DMS153 treated with DMSO at 0.1 percent for 48 hours (cell line): ENCODE measurements at regions not wholly inside any gene's neighbourhood (a gene's known extent, or its start where the extent isn't known, plus 50 kb on each side); places are given as distances from the start of the nearest gene placed in this dataset.

Experiments
- DNase-seq: peaks from one replicate; lab custom pipeline; 2025; ENCODE audit not compliant: unreplicated experiment; lab: John Stamatoyannopoulos, UW

GRCh38 chrX:39167791-39168190 lies 366.5 kb downstream of the MID1IP1 start:
- no peak for DNase-seq

DNA sequence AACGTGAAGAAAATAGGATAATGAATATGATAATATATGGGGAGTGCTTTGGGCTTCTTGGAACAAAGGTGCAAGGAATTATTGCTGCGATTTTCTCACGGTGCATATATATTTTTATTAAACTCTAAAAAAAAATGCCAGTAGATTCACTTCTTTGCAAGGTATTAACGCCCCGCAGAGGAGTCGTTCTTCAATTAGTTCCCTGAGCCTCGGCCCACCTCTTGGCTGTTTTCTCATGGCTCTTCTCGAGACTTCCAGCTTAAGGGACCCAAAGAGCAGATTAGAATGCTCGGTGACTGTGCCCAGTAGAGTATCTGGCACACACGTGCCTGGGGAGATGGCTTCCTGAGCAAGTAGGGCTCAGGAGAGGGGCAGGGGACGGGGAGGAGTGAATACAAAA lies 367.4 kb downstream of the MID1IP1 start:
- DNase-seq = no peak

- DNase-seq = no peak
Measured at GRCh38 chrX:39169976-39170375, 368.7 kb downstream of the MID1IP1 start.

- DNase-seq = no peak
Measured at GRCh38 chrX:39170464-39170863, 369.2 kb downstream of the MID1IP1 start.

DNA sequence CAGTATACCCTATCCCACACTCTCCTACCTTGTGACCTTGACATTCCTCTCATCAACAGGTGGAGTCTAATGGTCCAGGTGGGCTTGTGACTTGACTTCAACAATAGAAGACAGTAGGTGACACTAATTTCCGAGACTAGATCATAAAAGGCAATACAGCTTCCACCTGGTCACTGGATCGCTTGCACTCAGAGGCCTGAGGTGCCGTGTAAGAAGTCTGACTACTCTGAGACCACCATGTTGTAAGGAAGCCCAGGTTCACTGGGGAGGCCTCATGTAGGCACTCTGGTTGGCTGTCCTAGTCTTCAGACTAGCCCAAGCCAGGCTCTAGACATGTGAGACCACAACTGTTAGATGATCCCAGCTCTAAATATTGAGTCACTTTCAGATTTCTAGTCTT lies 370.4 kb downstream of the MID1IP1 start:
- no peak for DNase-seq

DNA sequence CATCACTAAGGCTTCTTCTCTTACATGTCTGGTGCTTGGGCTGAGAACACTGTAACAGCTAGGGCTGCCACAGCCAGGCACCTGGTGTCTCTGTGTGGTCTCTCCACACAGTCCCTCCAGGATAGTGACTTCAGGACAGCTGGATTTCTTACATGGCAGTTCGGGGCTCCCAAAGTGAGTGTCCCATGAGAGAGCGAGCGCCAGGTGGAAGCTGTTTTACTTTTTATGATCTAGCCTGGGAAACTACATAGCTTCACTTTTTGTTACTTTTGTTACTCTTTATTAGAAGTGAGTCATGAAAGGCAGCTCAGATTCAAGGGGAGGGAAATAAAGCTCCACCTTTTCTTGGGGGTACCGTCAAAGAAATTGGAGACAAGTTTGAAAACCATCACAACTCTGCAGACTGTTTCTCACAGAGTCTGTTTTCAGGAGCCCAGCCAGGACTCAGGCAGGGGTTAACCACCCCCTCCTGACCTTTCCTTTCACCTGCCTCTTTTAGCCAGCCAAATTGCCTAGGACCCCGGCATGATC lies 373.0 kb downstream of the MID1IP1 start:
- no peak for DNase-seq

DNA sequence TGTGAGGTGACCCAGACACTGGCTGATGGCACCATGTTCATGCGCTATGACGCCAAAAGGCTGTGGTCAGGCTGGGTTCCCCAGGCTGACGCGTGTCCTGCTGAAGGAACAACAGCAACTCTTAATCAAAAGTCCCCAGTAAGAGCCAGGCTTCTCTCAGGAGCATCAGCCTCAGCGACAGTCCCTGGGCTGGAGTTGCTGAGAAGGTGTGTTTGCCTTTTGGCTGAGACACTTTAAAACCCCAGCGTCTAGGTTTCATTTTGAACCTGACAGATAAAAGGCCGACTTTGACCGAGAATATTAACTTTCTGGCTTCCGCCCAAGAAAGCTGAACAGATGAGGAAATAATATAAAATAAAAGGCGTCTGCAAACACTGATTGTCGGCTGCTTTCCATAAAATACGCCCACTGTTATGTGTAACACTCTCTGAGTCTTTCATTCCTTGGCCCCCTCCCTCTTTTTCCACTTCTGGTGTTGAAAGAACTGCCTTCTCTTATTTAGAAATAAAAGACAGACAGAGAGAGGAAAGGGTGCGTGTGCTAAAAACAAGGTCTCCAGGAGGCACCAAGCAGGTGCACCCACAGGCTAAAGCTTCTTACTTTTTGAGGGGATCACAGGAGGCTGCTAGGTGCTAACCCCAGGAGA lies 373.6 kb downstream of the MID1IP1 start:
- no peak for DNase-seq

- DNase-seq = no peak
Measured at GRCh38 chrX:39175418-39176057, 374.3 kb downstream of the MID1IP1 start.

DNA sequence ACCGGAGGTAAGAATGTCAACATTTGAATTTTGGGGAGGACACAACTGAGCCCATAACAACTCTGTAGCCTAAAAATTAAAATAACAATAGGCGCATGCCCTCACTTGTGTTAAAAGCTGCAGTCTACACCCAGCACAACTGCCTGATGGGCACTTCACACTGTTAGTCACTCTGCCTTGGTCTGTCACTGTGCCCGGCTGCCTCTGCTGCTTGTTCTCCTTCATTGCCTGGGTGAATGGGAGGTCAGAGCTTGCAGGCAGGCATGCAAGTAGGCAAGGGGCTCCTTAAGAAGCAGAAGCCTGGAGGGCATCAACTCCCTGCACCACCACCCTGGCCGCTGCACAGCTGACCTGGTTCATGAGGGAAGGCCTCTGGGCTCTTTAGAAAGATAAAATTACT lies 374.8 kb downstream of the MID1IP1 start:
- DNase-seq = no peak

DNA sequence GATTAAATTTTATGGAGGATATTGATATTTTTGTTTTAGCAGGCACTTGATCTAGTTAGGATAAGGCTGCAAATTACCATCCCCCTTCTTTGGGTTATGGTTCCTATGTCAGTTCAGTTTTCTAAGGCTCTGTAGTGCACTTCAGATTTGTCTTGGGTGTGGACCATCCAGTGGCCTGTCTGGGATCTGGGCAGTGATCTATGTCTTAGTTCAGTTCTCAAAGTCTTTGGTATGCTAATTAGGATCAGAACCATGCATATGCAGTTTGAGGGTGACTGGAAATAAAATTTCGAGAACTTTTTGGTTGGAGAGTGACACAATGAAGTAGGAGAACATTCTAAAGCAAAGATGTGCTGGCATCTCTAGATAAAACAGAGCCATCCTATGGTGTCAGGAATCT lies 388.2 kb downstream of the MID1IP1 start:
- no peak for DNase-seq

DNA sequence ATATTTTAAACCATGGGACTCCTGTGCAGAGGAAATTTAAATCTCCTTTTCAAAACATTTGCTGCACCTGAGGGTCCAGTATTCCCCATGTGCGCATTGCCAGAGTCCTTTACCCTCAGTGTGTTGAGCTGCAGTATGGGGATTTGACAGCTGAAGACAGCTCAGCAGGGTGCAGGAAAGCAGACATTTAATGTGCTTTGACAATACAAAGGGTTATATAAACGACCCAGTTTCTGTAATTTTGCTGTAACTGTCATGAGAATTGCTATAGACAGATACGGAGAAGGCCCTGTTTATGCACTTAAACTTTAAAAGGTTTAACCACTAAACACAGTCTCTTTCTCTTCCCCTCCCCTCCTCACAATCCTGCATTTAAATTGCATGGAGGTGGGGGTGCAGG lies 393.4 kb downstream of the MID1IP1 start:
- DNase-seq = no peak

DNA sequence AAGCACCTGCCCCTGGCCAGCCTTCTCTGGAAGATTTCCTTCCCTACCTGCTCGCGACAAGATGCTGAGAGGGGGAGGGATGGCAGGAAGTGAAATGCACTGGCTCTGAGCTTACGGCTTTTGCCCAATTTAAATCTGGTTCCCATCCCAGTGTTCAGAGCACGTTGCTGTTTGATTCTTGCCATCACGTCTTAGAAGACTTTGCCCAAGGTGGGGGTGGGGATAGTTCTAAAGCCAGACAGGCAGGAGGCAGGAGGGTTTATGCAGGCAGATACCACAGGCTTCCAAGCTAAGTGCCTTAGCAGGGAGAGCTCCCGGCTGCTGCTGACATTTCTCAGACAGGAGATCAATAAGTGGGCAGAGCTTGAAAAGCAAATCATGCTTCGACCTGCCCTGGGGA lies 393.9 kb downstream of the MID1IP1 start:
- no peak for DNase-seq

DNA sequence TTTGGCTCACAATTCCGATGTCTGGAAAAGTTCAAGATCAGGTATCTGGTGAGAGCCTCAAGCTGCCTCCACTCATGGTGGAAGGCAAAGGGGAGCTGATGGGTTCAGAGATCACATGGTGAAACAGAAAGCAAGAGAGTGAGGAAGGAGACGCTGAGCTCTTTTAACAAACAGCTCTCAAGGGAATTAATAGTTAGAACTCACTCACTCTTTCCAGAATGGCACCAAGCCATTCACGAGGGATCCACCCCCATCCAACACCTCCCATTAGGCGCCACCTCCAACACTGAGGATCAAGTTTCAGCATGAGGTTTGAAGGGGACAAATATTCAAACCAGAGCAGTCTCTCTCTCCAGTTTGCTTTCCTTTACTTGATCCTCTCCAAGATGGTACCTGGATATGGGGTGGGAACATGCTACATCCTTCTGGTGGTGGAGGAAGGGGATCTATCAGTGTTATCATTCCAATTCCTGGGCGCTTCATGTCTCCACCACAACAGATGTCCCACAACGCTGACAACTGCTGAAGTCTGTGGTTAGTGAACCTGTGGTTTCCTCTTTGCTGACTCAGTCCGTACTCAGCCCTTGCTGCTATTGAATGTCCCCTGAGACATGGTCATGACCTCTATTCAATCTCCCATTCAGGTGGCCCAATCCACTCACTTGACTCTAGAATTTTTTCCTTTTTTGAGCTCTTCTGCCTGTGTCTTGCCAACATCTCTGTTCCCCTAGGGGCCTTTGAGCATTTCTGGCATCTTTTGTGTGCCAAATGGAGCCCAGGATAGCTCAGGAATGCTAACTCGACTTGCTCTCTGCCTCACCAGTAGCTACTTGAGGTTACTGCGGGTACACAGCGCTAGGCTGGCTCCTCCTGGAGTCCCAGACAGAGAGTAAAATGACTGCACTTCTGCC lies 395.2 kb downstream of the MID1IP1 start:
- DNase-seq = peak; percentile 61

GRCh38 chrX:39199429-39199828 lies 398.2 kb downstream of the MID1IP1 start:
- DNase-seq = no peak

- no peak for DNase-seq
Measured at GRCh38 chrX:39201305-39201990, 400.2 kb downstream of the MID1IP1 start.

- no peak for DNase-seq
Measured at GRCh38 chrX:39202641-39203040, 401.4 kb downstream of the MID1IP1 start.

DNA sequence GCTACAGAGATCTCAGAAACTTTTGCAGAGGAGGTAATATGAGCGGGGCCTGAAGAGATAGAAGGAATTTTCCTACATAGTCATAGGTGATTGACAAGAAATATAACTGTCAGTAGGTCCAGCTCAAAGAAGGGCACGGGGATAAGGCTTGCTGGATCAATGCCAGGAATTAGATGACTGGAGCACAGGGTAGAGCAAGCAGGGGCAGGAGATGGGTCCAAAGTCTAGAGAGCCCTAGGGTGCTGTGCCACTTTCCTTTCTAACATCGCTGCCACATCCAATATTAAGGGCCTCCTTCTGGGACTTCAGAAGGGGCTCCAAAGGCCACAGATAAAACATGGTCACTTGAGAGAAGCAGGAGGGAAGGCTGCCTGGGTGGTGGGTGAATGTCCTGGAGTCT lies 402.2 kb downstream of the MID1IP1 start:
- DNase-seq = no peak

DNA sequence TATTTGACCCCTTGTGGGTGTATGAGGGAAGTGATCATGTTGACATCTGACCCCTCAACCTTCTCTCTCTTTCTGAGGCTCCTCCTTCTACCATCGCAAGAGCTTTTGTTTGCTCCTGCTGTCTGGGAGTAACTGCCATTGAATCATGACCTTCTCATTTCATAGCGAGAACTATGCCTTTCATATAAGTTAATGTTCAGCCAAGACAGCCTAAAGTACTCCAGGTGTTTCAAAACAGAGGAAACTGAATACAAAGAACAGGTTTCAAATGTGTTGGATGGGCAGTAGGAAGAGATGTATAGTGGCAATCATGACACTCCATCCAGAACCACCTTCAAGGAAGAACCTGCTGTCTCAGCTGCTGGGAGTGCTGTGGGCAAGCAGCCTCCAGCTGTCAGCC lies 403.1 kb downstream of the MID1IP1 start:
- no peak for DNase-seq

GRCh38 chrX:39204945-39205344 lies 403.7 kb downstream of the MID1IP1 start:
- no peak for DNase-seq

DNA sequence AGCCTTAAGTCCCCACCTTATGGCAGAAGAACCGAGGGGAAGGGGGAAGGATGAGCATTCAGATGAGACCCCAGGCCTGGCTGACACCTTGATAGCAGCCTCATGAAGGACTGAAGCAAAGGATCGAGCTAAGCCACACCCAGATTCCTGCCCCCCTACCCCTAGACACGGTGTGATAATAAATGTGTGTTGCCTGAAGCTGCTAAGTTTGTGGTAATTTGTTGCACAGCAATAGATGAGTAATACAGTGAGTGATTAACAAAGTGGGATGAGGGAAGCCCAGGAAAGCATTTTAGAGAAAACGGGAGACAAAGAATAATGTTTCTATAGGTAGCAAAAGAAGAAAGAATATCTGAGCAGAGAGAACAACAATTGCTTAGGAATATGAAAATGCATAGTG lies 404.2 kb downstream of the MID1IP1 start:
- DNase-seq = no peak
